ENCODE measurements at regions not wholly inside any gene's neighbourhood (a gene's known extent, or its start where the extent isn't known, plus 50 kb on each side); places are given as distances from the start of the nearest gene placed in this dataset.

- H3K4me1 ChIP-seq (ENCODE audit: control insufficient read depth in 1 of 2, insufficient read depth in 2 of 2, low read length in 2 of 2): peaks cover 7 to 10% of the 10 kb centered on the region in 2 donors
- intact Hi-C loops (cut with micrococcal nuclease): no loop called here
- no peak overlapping the region for H3K4me3 ChIP-seq (replicated peaks in 1 of 3; ENCODE audit: low read depth in 2 of 3, low read length in 3 of 3)
- peak; percentile 18 to 43 (median 28) for DNase-seq
- H3K9me3 ChIP-seq (replicated peaks in 1 of 2; ENCODE audit: control insufficient read depth in 1 of 2, insufficient read depth in 1 of 2, low read length in 2 of 2): peaks cover 0 to 5% of the 10 kb centered on the region in 2 donors
- 17% methylated on average over 2 of the region's 2 CpGs for WGBS (ENCODE audit: insufficient coverage)
- H3K79me2 ChIP-seq (ENCODE audit: insufficient read depth, low read length): no peaks in the 10 kb centered on the region
- H3K27ac ChIP-seq (ENCODE audit: low read depth in 1 of 2, low read length in 2 of 2): peak overlapping the region in 1 of 2 donors; percentile 17
- no peak overlapping the region for H3K4me3 Mint-ChIP-seq
- H4K20me1 ChIP-seq (ENCODE audit: insufficient read depth, low read length): no peaks in the 10 kb centered on the region
- peaks cover 14% of the 10 kb centered on the region for H3K4me1 Mint-ChIP-seq
- H3K36me3 ChIP-seq (replicated peaks in 1 of 2; ENCODE audit: control insufficient read depth in 1 of 2, insufficient read depth in 2 of 2, low read length in 2 of 2): no peaks in the 10 kb centered on the region
- H3K27ac Mint-ChIP-seq: peak overlapping the region in 1 of 7 donors; percentile 86
- no peak overlapping the region for H3K9ac ChIP-seq (ENCODE audit: insufficient read depth, low read length, poor library complexity, severe bottlenecking)
- peaks cover 0 to 3% of the 10 kb centered on the region in 2 donors for H3K36me3 Mint-ChIP-seq
- no peak overlapping the region for H2AFZ ChIP-seq (ENCODE audit: insufficient read depth, low read depth, low read length, poor library complexity, severe bottlenecking)
- no peaks in the 10 kb centered on the region for H3K27me3 ChIP-seq (ENCODE audit: control insufficient read depth in 2 of 2, insufficient read depth in 2 of 2, low read length in 2 of 2)
- no peak overlapping the region for H3K4me2 ChIP-seq (replicated peaks; ENCODE audit: extremely low read depth, low read length, poor library complexity, severe bottlenecking)
- H3K27me3 Mint-ChIP-seq (ENCODE audit: low read depth in 3 of 3): peaks cover 0 to 3% (median 0%) of the 10 kb centered on the region in 3 donors
- peaks cover 0 to 10% (median 6%) of the 10 kb centered on the region in 7 donors for H3K9me3 Mint-ChIP-seq
- TF ChIP-seq CTCF (IDR thresholded peaks at IDR 0.05): no peak
Measured at GRCh38 chr2:8343031-8343430, 338.8 kb upstream of the ID2 start.

- TF ChIP-seq CTCF (IDR thresholded peaks at IDR 0.05): no peak
- no peak overlapping the region for H3K4me3 Mint-ChIP-seq
- DNase-seq: no peak
- peaks cover 0 to 3% (median 0%) of the 10 kb centered on the region in 3 donors for H3K27me3 Mint-ChIP-seq (ENCODE audit: low read depth in 3 of 3)
- H3K4me3 ChIP-seq (replicated peaks in 1 of 3; ENCODE audit: low read depth in 2 of 3, low read length in 3 of 3): no peak overlapping the region
- intact Hi-C loops (cut with micrococcal nuclease): no loop called here
- WGBS (ENCODE audit: insufficient coverage): 100% methylated on average over 2 of the region's 10 CpGs
- no peak overlapping the region for H3K27ac ChIP-seq (ENCODE audit: low read depth in 1 of 2, low read length in 2 of 2)
- no peak overlapping the region for H2AFZ ChIP-seq (ENCODE audit: insufficient read depth, low read depth, low read length, poor library complexity, severe bottlenecking)
- peaks cover 0 to 3% of the 10 kb centered on the region in 2 donors for H3K36me3 Mint-ChIP-seq
- H3K27me3 ChIP-seq (ENCODE audit: control insufficient read depth in 2 of 2, insufficient read depth in 2 of 2, low read length in 2 of 2): no peaks in the 10 kb centered on the region
- H3K9me3 ChIP-seq (replicated peaks in 1 of 2; ENCODE audit: control insufficient read depth in 1 of 2, insufficient read depth in 1 of 2, low read length in 2 of 2): peaks cover 0 to 5% of the 10 kb centered on the region in 2 donors
- H3K36me3 ChIP-seq (replicated peaks in 1 of 2; ENCODE audit: control insufficient read depth in 1 of 2, insufficient read depth in 2 of 2, low read length in 2 of 2): no peaks in the 10 kb centered on the region
- no peak overlapping the region for H3K4me2 ChIP-seq (replicated peaks; ENCODE audit: extremely low read depth, low read length, poor library complexity, severe bottlenecking)
- no peak overlapping the region for H3K9ac ChIP-seq (ENCODE audit: insufficient read depth, low read length, poor library complexity, severe bottlenecking)
- H3K79me2 ChIP-seq (ENCODE audit: insufficient read depth, low read length): no peaks in the 10 kb centered on the region
- H4K20me1 ChIP-seq (ENCODE audit: insufficient read depth, low read length): no peaks in the 10 kb centered on the region
- peaks cover 14% of the 10 kb centered on the region for H3K4me1 Mint-ChIP-seq
- H3K27ac Mint-ChIP-seq: no peak overlapping the region
- H3K4me1 ChIP-seq (ENCODE audit: control insufficient read depth in 1 of 2, insufficient read depth in 2 of 2, low read length in 2 of 2): peaks cover 7 to 10% of the 10 kb centered on the region in 2 donors
- peaks cover 0 to 12% (median 6%) of the 10 kb centered on the region in 7 donors for H3K9me3 Mint-ChIP-seq
Measured at GRCh38 chr2:8344144-8345097, 337.4 kb upstream of the ID2 start.

Measured in CD14-positive monocyte (primary cell).